NCI-H2196 (cell line): ENCODE measurements at regions not wholly inside any gene's neighbourhood (a gene's known extent, or its start where the extent isn't known, plus 50 kb on each side); places are given as distances from the start of the nearest gene placed in this dataset.

ENCODE experiments used
- DNase-seq: peaks from one replicate; lab custom pipeline; 2025; ENCODE audit not compliant: unreplicated experiment; lab: John Stamatoyannopoulos, UW

GRCh38 chr4:99714179-99714578 is 56.6 kb upstream of the C4orf54 start:
- DNase-seq = no peak

GRCh38 chr4:99712530-99712929 is 54.9 kb upstream of the C4orf54 start:
- DNase-seq = no peak

GRCh38 chr4:99712099-99712498 is 54.5 kb upstream of the C4orf54 start:
- no peak for DNase-seq

- DNase-seq = no peak
Observed at GRCh38 chr4:99711657-99712056, 54.0 kb upstream of the C4orf54 start.

- DNase-seq = no peak
Observed at GRCh38 chr4:99710681-99711345, 53.2 kb upstream of the C4orf54 start.

GRCh38 chr4:99710020-99710419 is 52.4 kb upstream of the C4orf54 start:
- no peak for DNase-seq

GRCh38 chr4:99708551-99708950 is 50.9 kb upstream of the C4orf54 start:
- no peak for DNase-seq
